B cell (primary cell): ENCODE measurements at regions not wholly inside any gene's neighbourhood (a gene's known extent, or its start where the extent isn't known, plus 50 kb on each side); places are given as distances from the start of the nearest gene placed in this dataset.

Experiments used
- ATAC-seq: fragments of 200-7000 bp; cut with Tn5 transposase; one replicate; pipeline ENCODE4 v1.10.0; 2021; ENCODE audit warnings: low read depth, mild to moderate bottlenecking, moderate number of reproducible peaks, moderate library complexity
- CTCF ChIA-PET: fragments of 350-600 bp; sonication (Branson Sonifier 250); formaldehyde crosslinking; loops from one replicate; lab custom pipeline; 2021; ENCODE audit warnings: antibody characterized with exemption, inconsistent platforms; lab: Charles Lee
- POLR2A ChIA-PET: fragments of 350-600 bp; sonication (Branson Sonifier 250); formaldehyde crosslinking; loops from one replicate; lab custom pipeline; 2021; ENCODE audit warnings: antibody characterized with exemption; lab: Charles Lee
- DNase-seq: peaks from one replicate; pipeline ENCODE4 v3.0.0; 2013
- H2AFZ ChIP-seq: 2 replicates; pipeline ENCODE4 v1.6.1; 2012; ENCODE audit warnings: mild to moderate bottlenecking, low read depth, low read length; ENCODE audit not compliant: insufficient read depth, poor library complexity, severe bottlenecking
- H3K27ac ChIP-seq, 2 donors: 1 replicate in 1 of 2; 2 replicates in 1 of 2; pipeline ENCODE4 v1.5.1; 2012 to 2013; ENCODE audit warnings: low read length in 2 of 2, mild to moderate bottlenecking in 2 of 2, moderate library complexity in 1 of 2
- H3K27me3 ChIP-seq, 4 experiments: fragments of 200-600 bp in 1 of 4; sonication (generic) in 1 of 4; replicated peaks in 1 of 4; 1 replicate in 2 of 4; 2 replicates in 2 of 4; pipeline versions ENCODE4 v1.6.1 to v1.7.0; 2013 to 2016; ENCODE audit warnings: low read length in 3 of 4, mild to moderate bottlenecking in 2 of 4, mixed read lengths in 1 of 4, moderate library complexity in 1 of 4; ENCODE audit not compliant: insufficient read depth in 4 of 4, control insufficient read depth in 3 of 4; ENCODE audit errors: control extremely low read depth in 1 of 4
- H3K36me3 ChIP-seq, 2 experiments: replicated peaks in 1 of 2; 1 replicate in 1 of 2; 2 replicates in 1 of 2; pipeline versions ENCODE4 v1.6.1 to v1.7.1; 2013; ENCODE audit warnings: low read length in 1 of 2; ENCODE audit not compliant: insufficient read depth in 2 of 2, control insufficient read depth in 1 of 2; ENCODE audit errors: control extremely low read depth in 1 of 2, extremely low read depth in 1 of 2
- H3K4me1 ChIP-seq, 2 donors: fragments of 200-600 bp in 1 of 2; sonication (generic) in 1 of 2; 1 replicate in 1 of 2; 2 replicates in 1 of 2; pipeline versions ENCODE4 v1.5.1 to v1.6.1; 2013 to 2017; ENCODE audit warnings: low read length in 2 of 2; ENCODE audit not compliant: control insufficient read depth in 2 of 2, insufficient read depth in 2 of 2
- H3K4me2 ChIP-seq: replicated peaks from 2 replicates; pipeline ENCODE3; 2012; ENCODE audit warnings: mild to moderate bottlenecking, low read depth, low read length; ENCODE audit not compliant: poor library complexity, severe bottlenecking
- H3K4me3 ChIP-seq, 5 experiments: fragments of 200-600 bp in 1 of 5; sonication (generic) in 1 of 5; 1 replicate in 3 of 5; 2 replicates in 2 of 5; pipeline versions ENCODE4 v1.5.1 to v1.7.0; 2011 to 2016; ENCODE audit warnings: low read length in 4 of 5, mild to moderate bottlenecking in 4 of 5, low read depth in 2 of 5, control low read depth in 1 of 5, moderate library complexity in 1 of 5; ENCODE audit not compliant: insufficient read depth in 1 of 5; ENCODE audit errors: control extremely low read depth in 1 of 5, extremely low read depth in 1 of 5
- H3K79me2 ChIP-seq: fragments of 200-600 bp; sonication (generic); one replicate; pipeline ENCODE4 v1.6.0; 2016; ENCODE audit warnings: low read length; ENCODE audit not compliant: control insufficient read depth, insufficient read depth
- H3K9ac ChIP-seq: fragments of 200-600 bp; sonication (generic); 2 replicates; pipeline ENCODE4 v1.6.1; 2017; ENCODE audit warnings: mild to moderate bottlenecking, low read length, moderate library complexity
- H3K9me3 ChIP-seq, 3 donors: one replicate each; pipeline versions ENCODE4 v1.6.1 to v1.7.1; 2013; ENCODE audit warnings: low read length in 2 of 3; ENCODE audit not compliant: control insufficient read depth in 2 of 3, insufficient read depth in 1 of 3; ENCODE audit errors: control extremely low read depth in 1 of 3
- H4K20me1 ChIP-seq: 2 replicates; pipeline ENCODE4 v1.6.0; 2012; ENCODE audit warnings: mild to moderate bottlenecking, low read length; ENCODE audit not compliant: insufficient read depth, control insufficient read depth, poor library complexity, severe bottlenecking
- H3K27ac Mint-ChIP-seq: one replicate; pipeline ENCODE4 v1.8.0; 2021; ENCODE audit warnings: mixed read lengths
- H3K27me3 Mint-ChIP-seq: one replicate; pipeline ENCODE4 v1.8.0; 2021; ENCODE audit warnings: mixed read lengths
- H3K4me1 Mint-ChIP-seq: one replicate; pipeline ENCODE4 v1.8.0; 2021; ENCODE audit warnings: mixed read lengths
- H3K4me3 Mint-ChIP-seq: one replicate; pipeline ENCODE4 v1.8.0; 2021; ENCODE audit warnings: mixed read lengths
- H3K9me3 Mint-ChIP-seq: one replicate; pipeline ENCODE4 v1.8.0; 2022; ENCODE audit warnings: mixed read lengths; ENCODE audit not compliant: insufficient read depth
- CTCF ChIP-seq: fragments of 200-600 bp; IDR thresholded peaks from one replicate; pipeline ENCODE4 v1.8.0; 2022; ENCODE audit warnings: antibody characterized with exemption, mild to moderate bottlenecking
- EZH2 ChIP-seq: IDR thresholded peaks from 2 replicates; pipeline ENCODE4 v1.6.1; 2012; ENCODE audit warnings: borderline replicate concordance, low read depth, mild to moderate bottlenecking, moderate library complexity, low read length; ENCODE audit not compliant: insufficient read depth, poor library complexity, severe bottlenecking
- WGBS: methylation state at CpG from one replicate; pipeline ENCODE4 v1.1.5; 2013; ENCODE audit warnings: missing lambda C conversion rate; ENCODE audit not compliant: insufficient coverage; 5-methylcytosine and 5-hydroxymethylcytosine counted together
- intact Hi-C: fragments of 100-400 bp; cut with micrococcal nuclease; formaldehyde crosslinking; loops from one replicate; pipeline ENCODE4 v1.10.0; 2022

- no peak overlapping the region for H3K27ac Mint-ChIP-seq
- peaks cover 18% of the 10 kb centered on the region for H3K27me3 Mint-ChIP-seq
- H3K4me3 Mint-ChIP-seq = no peak overlapping the region
- H3K27me3 ChIP-seq = peaks cover 0 to 4% (median 0%) of the 10 kb centered on the region in 4 experiments
- CTCF ChIA-PET = interaction anchor here (0.7 to 0.8 kb wide), 2 partner anchors 12 to 1761 kb away, joined by 3 to 4 read pairs; no protein-coding TSS in a partner anchor
- H3K36me3 ChIP-seq = no peaks in the 10 kb centered on the region
- DNase-seq (no peak), ATAC-seq (no peak)
- no peak overlapping the region for H3K4me2 ChIP-seq
- H4K20me1 ChIP-seq = no peaks in the 10 kb centered on the region
- no peak overlapping the region for H3K4me3 ChIP-seq
- no CpG with 5 or more reads among the region's 3 CpGs for WGBS
- no peak overlapping the region for H3K27ac ChIP-seq
- no peaks in the 10 kb centered on the region for H3K4me1 Mint-ChIP-seq
- TF ChIP-seq EZH2 (no peak), CTCF (no peak)
- H3K79me2 ChIP-seq = no peaks in the 10 kb centered on the region
- no peak overlapping the region for H2AFZ ChIP-seq
- H3K9me3 Mint-ChIP-seq = no peaks in the 10 kb centered on the region
- peaks cover 0 to 5% (median 0%) of the 10 kb centered on the region in 3 donors for H3K9me3 ChIP-seq
- H3K9ac ChIP-seq = no peak overlapping the region
- H3K4me1 ChIP-seq = no peaks in the 10 kb centered on the region
- intact Hi-C loops = no loop called here
- POLR2A ChIA-PET = no interaction called here
Measured at GRCh38 chr1:203565049-203565448, 61.6 kb upstream of the ATP2B4 start.

- intact Hi-C loops = no loop called here
- WGBS = no CpG with 5 or more reads among the region's 4 CpGs
- POLR2A ChIA-PET = no interaction called here
Measured at GRCh38 chr1:203565981-203566380, 60.7 kb upstream of the ATP2B4 start.

More at GRCh38 chr1:203565981-203566380, 60.7 kb upstream of the ATP2B4 start:
- Histone ChIP-seq H3K4me1 (no peaks in the 10 kb centered on the region), H3K4me3 (no peak overlapping the region), H3K9ac (no peak overlapping the region), H3K9me3 (peaks cover 0 to 5% (median 0%) of the 10 kb centered on the region in 3 donors), H4K20me1 (no peaks in the 10 kb centered on the region), H3K4me2 (no peak overlapping the region), H3K79me2 (no peaks in the 10 kb centered on the region), H2AFZ (no peak overlapping the region), H3K36me3 (no peaks in the 10 kb centered on the region), H3K27me3 (peaks cover 0 to 4% (median 0%) of the 10 kb centered on the region in 4 experiments), H3K27ac (no peak overlapping the region)
- peaks cover 23% of the 10 kb centered on the region for H3K27me3 Mint-ChIP-seq
- H3K27ac Mint-ChIP-seq = no peak overlapping the region
- no peak overlapping the region for H3K4me3 Mint-ChIP-seq
- ATAC-seq (no peak), DNase-seq (no peak)
- TF ChIP-seq CTCF = no peak
- TF ChIP-seq EZH2 = no peak
- no peaks in the 10 kb centered on the region for H3K9me3 Mint-ChIP-seq
- no peaks in the 10 kb centered on the region for H3K4me1 Mint-ChIP-seq
- CTCF ChIA-PET = interaction anchor here (0.6 to 1.4 kb wide), 3 partner anchors 11 to 163 kb away, joined by 3 to 5 read pairs (median 3); no protein-coding TSS in a partner anchor
